HUES6 (cell line): ENCODE measurements at regions not wholly inside any gene's neighbourhood (a gene's known extent, or its start where the extent isn't known, plus 50 kb on each side); places are given as distances from the start of the nearest gene placed in this dataset.

Experiments
- H3K27ac ChIP-seq: 2 replicates; pipeline ENCODE4 v1.7.0; 2013; ENCODE audit warnings: low read depth, mild to moderate bottlenecking, low read length, inconsistent platforms
- H3K27me3 ChIP-seq: 2 replicates; pipeline ENCODE4 v1.6.1; 2013; ENCODE audit warnings: low read length; ENCODE audit not compliant: control insufficient read depth, insufficient read depth
- H3K36me3 ChIP-seq: 2 replicates; pipeline ENCODE4 v1.6.1; 2013; ENCODE audit warnings: low read length; ENCODE audit not compliant: control insufficient read depth, insufficient read depth
- H3K4me1 ChIP-seq: 2 replicates; pipeline ENCODE4 v1.6.1; 2013; ENCODE audit warnings: low read length; ENCODE audit not compliant: control insufficient read depth, insufficient read depth
- H3K4me3 ChIP-seq: 2 replicates; pipeline ENCODE4 v1.5.1; 2013; ENCODE audit warnings: low read depth, low read length
- H3K9ac ChIP-seq: one replicate; pipeline ENCODE4 v1.6.1; 2013; ENCODE audit warnings: mild to moderate bottlenecking, low read length
- H3K9me3 ChIP-seq: 2 replicates; pipeline ENCODE4 v1.6.1; 2013; ENCODE audit warnings: low read depth, low read length; ENCODE audit not compliant: control insufficient read depth, insufficient read depth

DNA sequence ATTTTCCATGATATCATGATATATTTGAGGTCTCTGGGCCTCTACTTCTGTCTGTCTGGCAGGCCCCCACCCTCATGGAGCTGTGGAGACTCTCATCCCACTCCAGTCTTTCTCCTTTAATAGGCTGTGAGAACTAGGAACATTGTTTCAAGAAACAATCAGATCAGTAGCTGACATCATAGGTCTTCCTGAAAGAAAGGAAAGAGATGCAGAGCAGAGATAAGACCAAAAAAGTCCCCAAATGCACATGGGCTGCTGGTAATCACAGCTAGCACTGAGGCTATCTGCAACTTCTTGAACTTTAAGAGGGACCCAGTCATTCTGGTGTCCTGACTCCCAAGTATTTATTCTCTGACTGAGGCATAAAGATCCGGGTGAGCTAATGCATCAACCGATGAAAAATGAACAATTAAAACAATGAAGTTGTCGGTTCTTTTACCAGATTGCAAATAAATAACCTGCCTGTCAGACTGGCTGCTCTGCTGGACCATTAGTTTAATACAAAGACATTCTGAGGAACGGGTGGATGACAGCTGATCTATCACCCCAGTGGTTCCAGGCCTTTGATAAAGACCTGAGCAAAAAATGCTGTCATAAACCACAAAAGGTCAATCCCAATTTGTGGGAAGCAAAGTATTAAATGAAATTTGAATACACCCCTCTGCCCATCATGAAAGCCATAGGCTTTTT, 780.8 kb upstream of the GOLIM4 start:
- no peak overlapping the region for H3K27ac ChIP-seq
- no peaks in the 10 kb centered on the region for H3K9me3 ChIP-seq
- H3K27me3 ChIP-seq = no peaks in the 10 kb centered on the region
- peaks cover 12% of the 10 kb centered on the region; the same call in 1 of the 2 replicates for H3K4me1 ChIP-seq
- no peak overlapping the region for H3K9ac ChIP-seq
- H3K4me3 ChIP-seq = no peak overlapping the region
- H3K36me3 ChIP-seq = no peaks in the 10 kb centered on the region

DNA sequence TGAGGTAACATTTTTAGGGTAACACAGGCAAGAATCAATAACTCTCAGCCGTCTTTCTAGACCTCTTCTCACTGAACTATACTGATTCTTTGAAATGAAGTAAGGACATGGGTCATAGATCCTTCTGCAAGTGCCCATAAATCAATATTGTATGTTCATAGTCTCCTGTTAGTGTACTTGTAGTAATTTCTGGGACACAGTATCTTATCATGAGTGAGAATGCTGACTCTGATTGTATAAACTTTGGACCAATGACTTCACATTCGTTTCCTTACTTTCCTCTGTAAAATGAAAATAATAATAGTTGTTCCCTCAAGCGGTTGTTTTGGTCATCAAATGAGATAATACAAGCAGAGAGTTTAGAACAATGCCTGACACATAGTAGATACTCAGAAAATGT, 777.1 kb upstream of the GOLIM4 start:
- Histone ChIP-seq H3K27me3 (no peaks in the 10 kb centered on the region), H3K9ac (no peak overlapping the region), H3K4me1 (peaks cover 7% of the 10 kb centered on the region; the same call in 1 of the 2 replicates), H3K27ac (no peak overlapping the region), H3K4me3 (no peak overlapping the region), H3K9me3 (no peaks in the 10 kb centered on the region), H3K36me3 (no peaks in the 10 kb centered on the region)

DNA sequence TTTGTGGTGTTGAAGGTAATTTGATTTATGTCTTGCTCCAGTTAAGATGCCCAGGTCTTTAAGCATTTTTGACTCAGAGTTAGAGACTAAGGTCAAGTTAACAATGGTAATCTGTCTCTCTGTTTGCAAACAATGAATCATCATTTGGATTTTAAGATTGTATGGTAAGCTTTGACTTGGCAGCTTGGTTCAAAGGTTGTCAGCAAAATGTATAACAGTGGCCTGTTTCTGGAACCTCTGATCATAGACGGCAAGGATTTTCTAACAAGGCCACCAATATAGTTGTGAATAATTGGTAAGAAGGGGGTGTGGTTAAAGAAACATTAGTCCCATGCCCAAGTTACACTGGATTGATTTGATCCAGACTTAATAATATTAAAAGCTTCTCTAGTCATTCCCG, 775.2 kb upstream of the GOLIM4 start:
- Histone ChIP-seq H3K4me1 (0 out of 2 replicates have a peak, but pooled peaks cover 2% of the 10 kb centered on the region), H3K27ac (no peak overlapping the region), H3K36me3 (no peaks in the 10 kb centered on the region), H3K4me3 (no peak overlapping the region), H3K9ac (no peak overlapping the region), H3K27me3 (no peaks in the 10 kb centered on the region), H3K9me3 (no peaks in the 10 kb centered on the region)

DNA sequence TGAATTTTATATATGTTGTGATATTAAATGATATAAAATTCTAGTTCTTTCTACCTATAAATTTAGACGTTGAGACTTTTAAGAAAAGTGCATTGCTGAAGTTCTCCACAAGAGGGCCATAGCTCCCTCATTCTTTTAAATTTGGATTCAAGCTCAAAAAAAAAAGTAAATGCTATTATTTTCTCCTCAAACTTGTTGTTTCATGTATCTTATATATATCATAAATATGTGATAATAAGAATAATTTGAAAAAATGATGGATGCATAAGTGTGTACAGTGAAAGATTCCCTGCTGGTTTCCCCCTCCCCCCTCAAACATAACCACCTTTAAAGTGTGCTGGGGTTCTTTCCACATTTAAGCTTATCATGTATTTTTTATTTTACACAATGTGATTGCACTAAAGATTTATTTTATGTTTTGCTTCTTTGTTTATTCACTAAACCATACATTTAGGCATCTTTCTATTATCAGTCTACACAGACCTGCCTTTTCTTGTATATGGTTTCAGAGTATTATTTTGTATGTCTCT, 769.4 kb upstream of the GOLIM4 start:
- no peaks in the 10 kb centered on the region for H3K9me3 ChIP-seq
- no peak overlapping the region for H3K9ac ChIP-seq
- no peak overlapping the region for H3K27ac ChIP-seq
- H3K4me3 ChIP-seq = no peak overlapping the region
- H3K27me3 ChIP-seq = no peaks in the 10 kb centered on the region
- H3K36me3 ChIP-seq = no peaks in the 10 kb centered on the region
- no peaks in the 10 kb centered on the region for H3K4me1 ChIP-seq

DNA sequence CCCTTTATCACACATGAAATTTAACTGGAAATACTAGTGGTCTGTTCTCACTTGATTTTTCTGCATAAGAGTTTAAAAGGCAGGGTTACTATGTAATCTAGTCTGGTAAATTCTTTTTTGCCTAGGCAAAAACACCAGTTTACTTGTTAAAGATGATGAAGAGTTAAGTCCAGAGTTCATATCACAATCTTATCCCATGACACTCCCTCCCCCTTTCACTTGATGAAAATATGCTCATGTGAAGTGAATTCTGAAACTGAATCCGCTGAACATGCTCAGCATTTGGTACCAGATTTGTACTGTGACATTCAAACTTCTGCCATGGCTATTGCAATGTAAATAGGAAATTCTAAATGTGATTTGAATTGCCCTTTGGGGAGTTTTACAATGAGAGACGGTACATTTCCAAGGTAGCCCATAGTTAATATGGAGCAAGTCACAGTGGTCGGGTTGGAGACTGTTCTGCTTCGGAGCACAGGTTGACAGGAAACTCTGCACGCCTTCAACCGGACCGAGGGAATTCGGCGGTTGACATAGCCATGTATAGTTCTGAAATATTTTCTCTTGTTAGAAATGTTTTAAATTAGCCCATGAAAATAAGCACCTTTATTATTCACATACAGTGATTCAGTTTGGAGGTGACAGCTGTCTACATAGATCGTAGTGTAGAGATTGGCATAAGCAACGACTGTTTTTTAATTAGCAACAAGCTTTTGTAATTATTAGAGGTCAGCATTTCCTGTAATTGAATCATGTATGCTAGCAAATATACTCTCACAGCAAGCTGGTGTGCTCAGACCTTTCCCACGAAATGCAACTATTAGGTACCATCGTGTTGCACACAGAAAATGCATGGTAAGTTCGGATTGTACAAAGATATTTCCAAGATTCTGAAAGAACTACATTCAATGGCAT, 768.6 kb upstream of the GOLIM4 start:
- H3K9me3 ChIP-seq = no peaks in the 10 kb centered on the region
- no peaks in the 10 kb centered on the region for H3K4me1 ChIP-seq
- no peaks in the 10 kb centered on the region for H3K27me3 ChIP-seq
- H3K4me3 ChIP-seq = no peak overlapping the region
- no peak overlapping the region for H3K27ac ChIP-seq
- H3K9ac ChIP-seq = no peak overlapping the region
- no peaks in the 10 kb centered on the region for H3K36me3 ChIP-seq

DNA sequence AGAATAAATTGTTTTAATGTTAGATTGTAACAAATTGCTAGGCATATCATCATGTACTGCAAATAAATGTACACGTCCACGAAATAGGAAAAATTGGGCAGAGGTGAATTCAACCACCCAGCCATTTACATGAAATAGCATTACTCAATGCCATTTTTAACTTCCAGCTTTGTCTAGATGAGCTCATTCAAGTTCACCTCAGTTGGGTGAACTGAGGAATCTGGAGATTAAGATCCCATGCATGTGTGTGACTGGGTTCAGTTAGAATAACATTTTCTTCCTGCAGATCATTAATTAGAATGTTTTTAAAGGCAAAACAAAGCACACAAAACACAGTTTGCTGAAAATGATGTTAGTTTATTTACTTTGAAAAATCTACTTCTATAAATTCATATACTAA, 767.8 kb upstream of the GOLIM4 start:
- Histone ChIP-seq H3K4me1 (no peaks in the 10 kb centered on the region), H3K27ac (no peak overlapping the region), H3K9ac (no peak overlapping the region), H3K4me3 (no peak overlapping the region), H3K36me3 (no peaks in the 10 kb centered on the region), H3K27me3 (no peaks in the 10 kb centered on the region), H3K9me3 (no peaks in the 10 kb centered on the region)

DNA sequence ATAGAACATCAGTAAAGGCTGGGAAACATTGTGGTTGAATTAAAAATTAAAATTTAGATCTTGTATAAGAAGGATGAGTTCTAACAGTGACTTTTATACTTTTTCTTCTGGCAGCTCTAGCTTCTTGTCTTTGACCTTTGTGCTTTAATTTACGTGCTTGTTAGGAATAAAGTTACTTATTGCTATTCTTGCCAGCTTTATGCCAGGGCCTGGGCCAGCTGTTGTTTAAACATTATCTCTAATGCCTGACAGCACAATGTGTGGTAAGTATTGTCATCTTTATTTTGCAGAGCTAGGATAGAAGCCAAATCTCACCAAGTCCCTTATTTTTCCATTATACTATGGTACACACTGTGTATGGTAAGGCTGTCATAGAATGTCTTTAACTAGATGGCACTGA, 766.7 kb upstream of the GOLIM4 start:
- Histone ChIP-seq H3K4me3 (no peak overlapping the region), H3K27ac (no peak overlapping the region), H3K9ac (no peak overlapping the region), H3K9me3 (no peaks in the 10 kb centered on the region), H3K27me3 (no peaks in the 10 kb centered on the region), H3K4me1 (no peaks in the 10 kb centered on the region), H3K36me3 (no peaks in the 10 kb centered on the region)

DNA sequence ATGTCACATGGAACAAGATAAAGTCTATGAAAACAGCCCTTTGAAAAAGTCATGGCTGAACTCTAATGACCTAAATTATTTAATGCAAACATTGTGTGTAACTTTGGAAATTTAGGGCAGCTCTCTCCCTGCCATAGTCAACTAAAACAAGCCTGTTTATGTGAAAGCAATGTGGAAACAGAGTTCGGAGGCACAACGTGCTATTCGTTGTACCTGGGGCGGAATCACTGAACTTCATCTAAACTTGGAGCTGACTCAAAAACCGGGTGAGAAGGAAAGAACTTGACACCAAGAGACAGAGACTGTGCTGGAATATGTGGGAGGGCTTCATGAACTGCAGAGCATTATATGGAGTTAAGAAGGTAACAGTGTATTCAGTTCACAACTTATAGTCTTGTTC, 764.9 kb upstream of the GOLIM4 start:
- H3K9ac ChIP-seq = no peak overlapping the region
- no peaks in the 10 kb centered on the region for H3K4me1 ChIP-seq
- no peaks in the 10 kb centered on the region for H3K36me3 ChIP-seq
- H3K27me3 ChIP-seq = no peaks in the 10 kb centered on the region
- H3K4me3 ChIP-seq = no peak overlapping the region
- H3K9me3 ChIP-seq = no peaks in the 10 kb centered on the region; the same call in 1 of the 2 replicates
- H3K27ac ChIP-seq = no peak overlapping the region

DNA sequence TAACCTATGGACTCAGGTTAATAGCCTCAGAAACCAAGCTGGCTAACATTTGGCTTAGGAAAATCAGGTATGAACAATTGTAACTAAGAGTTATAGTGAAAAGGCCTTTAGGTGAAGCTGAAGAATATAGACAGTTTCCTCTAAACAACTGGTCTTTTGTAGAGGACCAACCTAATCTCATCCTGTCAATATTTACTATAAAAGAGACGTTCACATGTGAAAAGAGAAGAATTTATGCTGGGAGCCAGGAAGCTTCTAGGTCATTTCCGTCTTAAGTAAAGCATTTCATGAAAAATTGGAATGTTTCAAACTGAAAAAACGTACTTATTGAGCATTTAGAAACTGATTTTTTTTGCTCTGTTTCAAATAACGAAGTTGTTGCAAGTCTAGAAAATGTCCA, 764.3 kb upstream of the GOLIM4 start:
- no peaks in the 10 kb centered on the region for H3K27me3 ChIP-seq
- no peaks in the 10 kb centered on the region; the same call in 1 of the 2 replicates for H3K9me3 ChIP-seq
- no peaks in the 10 kb centered on the region for H3K4me1 ChIP-seq
- no peaks in the 10 kb centered on the region for H3K36me3 ChIP-seq
- H3K27ac ChIP-seq = no peak overlapping the region
- no peak overlapping the region for H3K4me3 ChIP-seq
- no peak overlapping the region for H3K9ac ChIP-seq

DNA sequence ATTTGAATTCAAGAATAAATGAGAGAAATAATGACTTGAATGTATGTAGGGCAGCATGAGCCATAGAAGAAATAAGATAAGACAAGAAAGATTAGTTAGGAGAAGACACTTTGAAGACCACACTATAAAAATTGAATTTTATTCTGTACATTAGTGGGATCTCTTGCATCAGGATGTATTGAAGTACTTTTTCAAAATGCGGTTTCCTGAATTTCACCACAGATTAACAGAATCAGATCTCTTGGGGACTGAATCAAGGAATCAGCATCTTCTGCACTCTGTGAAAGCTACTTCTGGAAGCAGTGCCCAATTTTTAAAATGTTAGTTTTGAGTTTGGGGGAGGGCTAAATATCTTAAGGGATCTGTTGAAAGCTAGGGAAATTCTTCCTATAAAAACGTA, 763.9 kb upstream of the GOLIM4 start:
- no peak overlapping the region for H3K9ac ChIP-seq
- H3K9me3 ChIP-seq = no peaks in the 10 kb centered on the region; the same call in 1 of the 2 replicates
- no peaks in the 10 kb centered on the region for H3K27me3 ChIP-seq
- H3K4me1 ChIP-seq = no peaks in the 10 kb centered on the region
- no peaks in the 10 kb centered on the region for H3K36me3 ChIP-seq
- no peak overlapping the region for H3K27ac ChIP-seq
- H3K4me3 ChIP-seq = no peak overlapping the region

DNA sequence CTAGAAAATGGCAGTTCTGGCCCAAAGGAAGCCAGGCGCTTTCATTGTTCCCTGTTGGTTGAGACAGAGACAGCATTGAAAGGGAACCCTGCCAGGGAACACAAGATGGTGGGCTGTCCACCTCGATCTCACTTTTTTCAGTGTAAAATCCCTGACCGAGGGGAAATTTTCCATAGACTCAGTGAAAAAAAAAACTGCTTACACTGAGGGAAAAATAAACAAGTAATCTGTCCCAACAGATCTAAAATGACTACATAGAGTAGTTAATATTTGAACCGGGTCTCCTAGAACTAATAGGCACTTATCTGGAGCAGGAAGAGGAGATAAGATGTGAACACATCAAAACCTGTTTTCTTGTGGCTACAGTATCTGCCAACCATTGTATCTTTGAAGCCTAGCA, 763.4 kb upstream of the GOLIM4 start:
- no peak overlapping the region for H3K4me3 ChIP-seq
- no peaks in the 10 kb centered on the region for H3K4me1 ChIP-seq
- H3K36me3 ChIP-seq = no peaks in the 10 kb centered on the region
- no peaks in the 10 kb centered on the region; the same call in 1 of the 2 replicates for H3K9me3 ChIP-seq
- H3K27me3 ChIP-seq = no peaks in the 10 kb centered on the region
- no peak overlapping the region for H3K9ac ChIP-seq
- H3K27ac ChIP-seq = no peak overlapping the region
